PC-9 (cell line): ENCODE measurements at regions not wholly inside any gene's neighbourhood (a gene's known extent, or its start where the extent isn't known, plus 50 kb on each side); places are given as distances from the start of the nearest gene placed in this dataset.

Experiments used
- BruUV-seq: library from RNA; stranded (reverse); fragments of 400-500 nt; replicated peaks from 2 replicates; lab custom pipeline; 2021; lab: Mats Ljungman, UMichigan
- CTCF ChIA-PET: fragments of 300-600 bp; sonication (Branson Sonifier 250); formaldehyde crosslinking; loops from one replicate; lab custom pipeline; 2022; ENCODE audit warnings: antibody characterized with exemption; lab: Charles Lee
- POLR2A ChIA-PET: fragments of 300-600 bp; sonication (Branson Sonifier 250); formaldehyde crosslinking; loops from one replicate; lab custom pipeline; 2022; ENCODE audit warnings: antibody characterized with exemption; ENCODE audit not compliant: unreplicated experiment; lab: Charles Lee
- DNase-seq, 2 experiments: peaks; one replicate each; pipeline versions ENCODE4 v3.0.0 to v3.0.0-alpha.2; 2015 to 2022; ENCODE audit warnings: mixed read lengths in 1 of 2
- H2AFZ ChIP-seq: fragments of 200-600 bp; sonication (generic); 2 replicates; pipeline ENCODE4 v1.8.1; 2017; ENCODE audit warnings: antibody characterized with exemption
- H3F3A ChIP-seq: fragments of 200-600 bp; sonication (generic); 2 replicates; pipeline ENCODE4 v1.8.1; 2017; ENCODE audit warnings: antibody characterized with exemption, mild to moderate bottlenecking, low read depth; ENCODE audit not compliant: insufficient read depth
- H3K27ac ChIP-seq: fragments of 200-600 bp; sonication (generic); 2 replicates; pipeline ENCODE4 v1.6.1; 2016; ENCODE audit warnings: mixed run types
- H3K27me3 ChIP-seq: fragments of 200-600 bp; sonication (generic); 2 replicates; pipeline ENCODE4 v1.6.1; 2016; ENCODE audit warnings: low read depth, mixed run types; ENCODE audit not compliant: insufficient read depth
- H3K36me3 ChIP-seq: fragments of 200-600 bp; sonication (generic); 2 replicates; pipeline ENCODE4 v1.6.1; 2016; ENCODE audit warnings: low read depth, mixed run types
- H3K4me1 ChIP-seq: fragments of 200-600 bp; sonication (generic); replicated peaks from 2 replicates; pipeline ENCODE4 v1.6.1; 2016; ENCODE audit warnings: mixed run types; ENCODE audit not compliant: insufficient read depth
- H3K4me2 ChIP-seq: fragments of 200-600 bp; sonication (generic); 2 replicates; pipeline ENCODE4 v1.6.1; 2017; ENCODE audit warnings: mixed run types
- H3K4me3 ChIP-seq: fragments of 200-600 bp; sonication (generic); 2 replicates; pipeline ENCODE4 v1.6.1; 2016; ENCODE audit warnings: mixed run types
- H3K79me2 ChIP-seq: fragments of 200-600 bp; sonication (generic); 2 replicates; pipeline ENCODE4 v1.6.1; 2017; ENCODE audit warnings: low read depth, mixed run types
- H3K9me2 ChIP-seq: fragments of 200-600 bp; sonication (generic); 2 replicates; pipeline ENCODE4 v1.8.1; 2017; ENCODE audit warnings: mild to moderate bottlenecking; ENCODE audit not compliant: insufficient read depth
- H3K9me3 ChIP-seq: fragments of 200-600 bp; sonication (generic); 2 replicates; pipeline ENCODE4 v1.8.1; 2016; ENCODE audit warnings: low read depth; ENCODE audit not compliant: insufficient read depth
- H4K20me1 ChIP-seq: fragments of 200-600 bp; sonication (generic); 2 replicates; pipeline ENCODE4 v1.8.1; 2017; ENCODE audit not compliant: insufficient read depth
- CTCF ChIP-seq: fragments of 200-600 bp; sonication (generic); conservative IDR thresholded peaks from 2 replicates; pipeline ENCODE4 v1.6.1; 2017; ENCODE audit warnings: mixed run types, antibody characterized with exemption, mild to moderate bottlenecking, moderate library complexity
- EZH2 ChIP-seq: fragments of 200-600 bp; sonication (generic); IDR thresholded peaks from 2 replicates; pipeline ENCODE4 v1.8.0; 2017; ENCODE audit warnings: antibody characterized with exemption, low read depth
- intact Hi-C: fragments of 100-400 bp; cut with micrococcal nuclease; formaldehyde crosslinking; loops from one replicate; pipeline ENCODE4 v1.10.0; 2022; ENCODE audit not compliant: unreplicated experiment

- no peaks in the 10 kb centered on the region for H3K9me2 ChIP-seq
- no peak for TF ChIP-seq CTCF
- TF ChIP-seq EZH2 = no peak
- H2AFZ ChIP-seq = no peak overlapping the region
- CTCF ChIA-PET = no interaction called here
- H3K79me2 ChIP-seq = no peaks in the 10 kb centered on the region
- H3K4me3 ChIP-seq = no peak overlapping the region
- POLR2A ChIA-PET = no interaction called here
- no peak overlapping the region for H3K4me2 ChIP-seq
- no peaks in the 10 kb centered on the region for H3F3A ChIP-seq
- BruUV-seq = no TSS peak
- H3K36me3 ChIP-seq = no peaks in the 10 kb centered on the region
- H4K20me1 ChIP-seq = no peaks in the 10 kb centered on the region
- no peak overlapping the region for H3K27ac ChIP-seq
- no peak for DNase-seq
- no peaks in the 10 kb centered on the region for H3K4me1 ChIP-seq
- H3K27me3 ChIP-seq = no peaks in the 10 kb centered on the region
- intact Hi-C loops = no loop called here
- H3K9me3 ChIP-seq = no peaks in the 10 kb centered on the region
Measured at GRCh38 chr14:55946231-55946630, 172.0 kb upstream of the PELI2 start.

DNA sequence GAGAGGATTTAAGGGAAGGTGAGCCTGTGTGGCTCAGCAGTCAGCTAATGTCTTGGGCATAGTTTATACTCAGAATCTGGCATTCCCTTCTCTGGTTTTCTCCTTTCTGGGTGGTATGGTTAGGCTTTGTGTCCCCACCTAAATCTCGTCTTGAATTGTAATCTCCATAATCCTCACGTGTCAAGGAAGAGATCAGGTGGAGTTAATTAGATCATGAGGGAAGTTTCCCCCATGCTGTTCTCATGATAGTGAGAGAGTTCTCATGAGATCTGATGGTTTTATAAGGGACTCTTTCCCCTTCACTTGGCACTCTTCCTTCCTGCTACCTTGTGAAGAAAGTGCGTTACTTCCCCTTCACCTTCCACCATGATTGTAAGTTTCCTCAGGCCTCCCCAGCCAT lies 169.8 kb upstream of the PELI2 start:
- H3K4me1 ChIP-seq = no peaks in the 10 kb centered on the region
- no TSS peak for BruUV-seq
- no peak for TF ChIP-seq EZH2
- no peaks in the 10 kb centered on the region for H4K20me1 ChIP-seq
- H3K27me3 ChIP-seq = no peaks in the 10 kb centered on the region
- H3K9me3 ChIP-seq = no peaks in the 10 kb centered on the region
- no peaks in the 10 kb centered on the region for H3K9me2 ChIP-seq
- intact Hi-C loops = no loop called here
- no peaks in the 10 kb centered on the region for H3K79me2 ChIP-seq
- no peak for DNase-seq
- H3K4me3 ChIP-seq = no peak overlapping the region
- H3K4me2 ChIP-seq = no peak overlapping the region
- H3F3A ChIP-seq = no peaks in the 10 kb centered on the region
- no peak overlapping the region for H3K27ac ChIP-seq
- H3K36me3 ChIP-seq = no peaks in the 10 kb centered on the region
- H2AFZ ChIP-seq = no peak overlapping the region
- CTCF ChIA-PET = no interaction called here
- POLR2A ChIA-PET = no interaction called here

GRCh38 chr14:55949708-55950107 lies 168.5 kb upstream of the PELI2 start:
- BruUV-seq = no TSS peak
- Histone ChIP-seq H3F3A (no peaks in the 10 kb centered on the region), H3K27me3 (no peaks in the 10 kb centered on the region), H3K36me3 (no peaks in the 10 kb centered on the region), H3K9me3 (no peaks in the 10 kb centered on the region), H3K9me2 (no peaks in the 10 kb centered on the region), H2AFZ (no peak overlapping the region), H3K4me3 (no peak overlapping the region), H3K79me2 (no peaks in the 10 kb centered on the region), H3K4me2 (no peak overlapping the region), H3K4me1 (no peaks in the 10 kb centered on the region), H4K20me1 (no peaks in the 10 kb centered on the region), H3K27ac (no peak overlapping the region)
- DNase-seq = no peak
- CTCF ChIA-PET = no interaction called here
- POLR2A ChIA-PET = no interaction called here
- intact Hi-C loops = no loop called here
- TF ChIP-seq CTCF = no peak
- TF ChIP-seq EZH2 = no peak

DNA sequence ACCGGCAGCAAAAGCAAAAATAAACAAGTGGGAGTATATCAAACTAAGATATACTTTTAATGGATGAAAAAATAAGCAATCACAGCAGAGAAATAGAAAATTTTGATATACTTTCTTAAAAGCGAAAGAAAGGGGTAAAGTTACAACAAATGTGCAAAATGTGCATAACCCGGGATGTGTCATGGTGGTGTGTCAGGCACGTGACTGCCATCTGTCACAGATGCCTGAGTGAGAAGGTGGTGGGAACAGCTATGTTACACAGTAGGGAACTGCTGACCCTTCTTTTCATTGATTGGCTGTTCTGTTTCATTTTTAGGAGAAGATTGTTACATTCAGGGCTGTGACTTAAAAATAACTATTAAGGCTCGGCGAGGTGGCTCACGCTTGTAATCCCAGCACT lies 168.1 kb upstream of the PELI2 start:
- intact Hi-C loops = no loop called here

More for the DNA sequence above, 168.1 kb upstream of the PELI2 start:
- Histone ChIP-seq H3K4me3 (no peak overlapping the region), H3K9me3 (no peaks in the 10 kb centered on the region), H3K79me2 (no peaks in the 10 kb centered on the region), H3K9me2 (no peaks in the 10 kb centered on the region), H3K27me3 (no peaks in the 10 kb centered on the region), H2AFZ (no peak overlapping the region), H3K4me2 (no peak overlapping the region), H3F3A (no peaks in the 10 kb centered on the region), H3K36me3 (no peaks in the 10 kb centered on the region), H3K27ac (no peak overlapping the region), H4K20me1 (no peaks in the 10 kb centered on the region), H3K4me1 (no peaks in the 10 kb centered on the region)
- ChIA-PET POLR2A (no interaction called here), CTCF (no interaction called here)
- BruUV-seq = no TSS peak
- TF ChIP-seq EZH2 (no peak), CTCF (no peak)
- DNase-seq = no peak
